HepG2 (cell line): ENCODE measurements at regions not wholly inside any gene's neighbourhood (a gene's known extent, or its start where the extent isn't known, plus 50 kb on each side); places are given as distances from the start of the nearest gene placed in this dataset.

Source experiments
- ATAC-seq: fragments of 200-7000 bp; cut with Tn5 transposase; 3 replicates; pipeline ENCODE4 v1.9.1; 2020; ENCODE audit warnings: mild to moderate bottlenecking, moderate library complexity
- BruUV-seq: library from RNA; stranded (reverse); fragments of 400-500 nt; replicated peaks from 2 replicates; lab custom pipeline; 2021; lab: Mats Ljungman, UMichigan
- CTCF ChIA-PET: fragments of 300-600 bp; formaldehyde crosslinking; extraction: SDS; loops from one replicate; lab custom pipeline; 2021; ENCODE audit warnings: low total read pairs, inconsistent platforms, low intra/inter-chr PET ratio; lab: Yijun Ruan, JAX
- POLR2A ChIA-PET: fragments of 350-600 bp; sonication (Branson Sonifier 250); formaldehyde crosslinking; loops from one replicate; lab custom pipeline; 2020; ENCODE audit warnings: antibody characterized with exemption, inconsistent platforms; lab: Yijun Ruan, JAX
- DNase-seq: peaks from one replicate; pipeline ENCODE4 v3.0.0-alpha.2; 2015; ENCODE audit warnings: low spot score
- FAIRE-seq: peaks from 3 replicates; lab custom pipeline; 2011; peaks lifted over from hg19 to GRCh38; lab: Jason Lieb, UNC
- H2AFZ ChIP-seq: one replicate; pipeline ENCODE4 v1.6.1; 2011; ENCODE audit warnings: low read length, inconsistent platforms
- H3K27ac ChIP-seq: fragments of 300-600 bp; 3 replicates; pipeline ENCODE4 v1.8.0; 2011; ENCODE audit warnings: mixed run types, mild to moderate bottlenecking, mixed read lengths, low read length, inconsistent platforms; ENCODE audit not compliant: insufficient read depth; ENCODE audit errors: extremely low read length
- H3K27me3 ChIP-seq, 2 experiments: fragments of 200-600 bp in 1 of 2; 2 replicates in 1 of 2; 3 replicates in 1 of 2; pipeline versions ENCODE4 v1.6.0 to v1.8.0; 2011; ENCODE audit warnings: low read length in 2 of 2, mild to moderate bottlenecking in 2 of 2, moderate library complexity in 2 of 2, inconsistent platforms in 1 of 2; ENCODE audit not compliant: insufficient read depth in 2 of 2, control insufficient read depth in 1 of 2
- H3K36me3 ChIP-seq, 2 experiments: fragments of 200-600 bp in 1 of 2; replicated peaks in 1 of 2; 2 replicates in 1 of 2; 3 replicates in 1 of 2; pipeline versions ENCODE4 v1.5.1 to v1.8.0; 2011; ENCODE audit warnings: low read length in 2 of 2, inconsistent platforms in 1 of 2; ENCODE audit not compliant: insufficient read depth in 2 of 2, control insufficient read depth in 1 of 2
- H3K4me1 ChIP-seq: 2 replicates; pipeline ENCODE4 v1.5.1; 2012; ENCODE audit warnings: low read length, inconsistent platforms; ENCODE audit not compliant: insufficient read depth
- H3K4me2 ChIP-seq: 2 replicates; pipeline ENCODE4 v1.6.0; 2011; ENCODE audit warnings: low read depth, low read length, inconsistent platforms
- H3K4me3 ChIP-seq, 3 experiments: fragments of 200-600 bp in 1 of 3; sonication (generic), shearing (Covaris generic) in 1 of 3; replicated peaks in 1 of 3; 2 replicates each; pipeline ENCODE4 v1.5.1; 2011 to 2016; ENCODE audit warnings: low read length in 3 of 3, inconsistent platforms in 2 of 3, low read depth in 2 of 3, mild to moderate bottlenecking in 2 of 3, control low read depth in 1 of 3, mixed read lengths in 1 of 3; ENCODE audit not compliant: insufficient read depth in 1 of 3
- H3K79me2 ChIP-seq: one replicate; pipeline ENCODE4 v1.6.1; 2011; ENCODE audit warnings: low read length, inconsistent platforms; ENCODE audit not compliant: insufficient read depth
- H3K9ac ChIP-seq: 2 replicates; pipeline ENCODE4 v1.6.0; 2011; ENCODE audit warnings: mild to moderate bottlenecking, low read depth, low read length, inconsistent platforms; ENCODE audit not compliant: insufficient read depth
- H3K9me3 ChIP-seq: 2 replicates; pipeline ENCODE4 v1.5.1; 2012; ENCODE audit warnings: mild to moderate bottlenecking, low read length
- H4K20me1 ChIP-seq: 2 replicates; pipeline ENCODE4 v1.6.0; 2011; ENCODE audit warnings: inconsistent platforms, mild to moderate bottlenecking, low read length, moderate library complexity; ENCODE audit not compliant: insufficient read depth
- SNAPC2 ChIP-seq: sonication (generic); formaldehyde crosslinking; IDR thresholded peaks from 2 replicates; pipeline ENCODE4 v1.8.1; 2022; ENCODE audit warnings: mild to moderate bottlenecking, missing genetic modification reagents
- TAF15 ChIP-seq: fragments of 200-400 bp; formaldehyde crosslinking; IDR thresholded peaks from one replicate; pipeline ENCODE4 v1.6.1; 2018; ENCODE audit warnings: mild to moderate bottlenecking, low read depth, low read length; ENCODE audit not compliant: poor library complexity, severe bottlenecking
- TBX3 ChIP-seq: fragments of 450-650 bp; IDR thresholded peaks from 2 replicates; pipeline ENCODE4 v1.6.1; 2017; ENCODE audit warnings: antibody characterized with exemption, mild to moderate bottlenecking, inconsistent platforms, borderline replicate concordance
- USF2 ChIP-seq, 2 experiments: sonication (generic) in 1 of 2; formaldehyde crosslinking in 1 of 2; IDR thresholded peaks; 2 replicates each; pipeline versions ENCODE4 v1.5.1 to v1.6.1; 2011 to 2020; ENCODE audit warnings: borderline replicate concordance in 1 of 2, low read depth in 1 of 2, low read length in 1 of 2, mild to moderate bottlenecking in 1 of 2, missing genetic modification reagents in 1 of 2, moderate library complexity in 1 of 2
- ZFP36 ChIP-seq: fragments of 150-350 bp; IDR thresholded peaks from 2 replicates; pipeline ENCODE4 v1.6.1; 2018; ENCODE audit warnings: borderline replicate concordance, low read length, low read depth; ENCODE audit not compliant: partially characterized antibody
- ZNF275 ChIP-seq: sonication (generic); formaldehyde crosslinking; IDR thresholded peaks from 2 replicates; pipeline ENCODE4 v1.8.0; 2022; ENCODE audit warnings: missing genetic modification reagents, mild to moderate bottlenecking, inconsistent platforms, borderline replicate concordance
- ZNF709 ChIP-seq: sonication (generic); formaldehyde crosslinking; IDR thresholded peaks from 2 replicates; pipeline ENCODE4 v1.5.0; 2020; ENCODE audit warnings: mild to moderate bottlenecking, missing genetic modification reagents
- WGBS: methylation state at CpG from one replicate; pipeline ENCODE4 v1.1.6; 2017; ENCODE audit warnings: low lambda C conversion rate; 5-methylcytosine and 5-hydroxymethylcytosine counted together
- in situ Hi-C: cut with HindIII; loops from 2 replicates; pipeline ENCODE4 v1.10.0; 2017; ENCODE audit warnings: low pct_unique_long_range_greater_than_20kb; ENCODE audit not compliant: extremely low pct_ligation_motif_present
- intact Hi-C: fragments of 100-400 bp; cut with micrococcal nuclease; formaldehyde crosslinking; loops from one replicate; pipeline ENCODE4 v1.10.0; 2022; ENCODE audit not compliant: unreplicated experiment
- TF ChIP-seq, protein P1 (sequence below): sonication (generic); formaldehyde crosslinking; IDR thresholded peaks from 2 replicates; pipeline ENCODE4 v1.4.0; 2020; ENCODE audit warnings: missing genetic modification reagents, borderline replicate concordance
- TF ChIP-seq, protein P2 (sequence below): sonication (generic); formaldehyde crosslinking; IDR thresholded peaks from 2 replicates; pipeline ENCODE4 v1.4.0; 2020; ENCODE audit warnings: mild to moderate bottlenecking, missing genetic modification reagents, borderline replicate concordance

DNA sequence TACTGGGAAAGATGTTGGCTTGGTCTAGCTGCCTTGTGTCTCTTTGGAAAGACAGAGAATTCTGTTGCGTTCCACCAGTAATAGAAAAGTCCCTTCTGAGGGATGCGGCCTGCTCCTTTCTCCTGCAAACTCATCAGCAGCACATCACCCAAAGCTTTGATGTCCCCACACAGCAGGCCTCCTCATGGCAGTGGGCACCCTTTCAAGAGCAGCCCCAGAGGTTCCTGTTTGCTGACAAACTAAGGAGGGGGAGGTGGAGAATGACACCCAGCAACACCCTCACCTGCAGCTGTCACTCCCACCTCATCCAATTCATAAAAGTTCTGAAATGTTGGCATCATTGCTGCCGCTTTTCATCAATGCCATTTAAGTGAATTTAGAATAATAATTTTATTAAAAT is 556.6 kb downstream of the BCL11A start (continued):
- TF ChIP-seq USF2 (IDR thresholded peaks at IDR 0.05; ENCODE audit: low read depth, low read length) (no peak), USF2 (CRISPR knock-in tag; IDR thresholded peaks at IDR 0.05; ENCODE audit: borderline replicate concordance) (no peak)

DNA sequence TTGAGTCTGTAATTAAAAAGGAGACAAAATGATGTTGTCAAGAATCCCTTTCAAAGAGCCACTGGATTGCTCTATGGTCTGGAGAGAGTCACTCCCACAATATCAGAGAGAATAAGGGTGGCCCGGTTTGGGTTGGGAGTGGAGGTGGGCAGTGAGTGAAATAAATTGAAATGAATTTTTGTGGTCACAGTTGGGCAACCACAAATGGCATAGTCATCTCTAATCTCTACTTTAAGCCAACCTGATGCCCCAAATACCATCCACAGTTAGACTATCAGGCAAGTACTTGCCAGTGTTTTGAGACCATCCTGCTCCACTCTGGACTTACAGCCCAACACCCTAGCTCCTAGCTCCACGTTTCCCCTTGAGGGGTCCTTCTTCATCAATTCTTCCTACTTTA is 559.7 kb downstream of the BCL11A start:
- in situ Hi-C loops (no loop called here), intact Hi-C loops (no loop called here)
- BruUV-seq, result no TSS peak
- H3K9me3 ChIP-seq, result no peaks in the 10 kb centered on the region
- no peak for DNase-seq
- no peaks in the 10 kb centered on the region for H3K27me3 ChIP-seq
- no peak for ATAC-seq
- 13% methylated on average over 2 of the region's 2 CpGs for WGBS
- H3K9ac ChIP-seq, result no peak overlapping the region
- no peak overlapping the region for H3K27ac ChIP-seq
- no peak overlapping the region for H2AFZ ChIP-seq
- H3K4me1 ChIP-seq, result no peaks in the 10 kb centered on the region
- CTCF ChIA-PET, result no interaction called here
- FAIRE-seq, result no peak
- POLR2A ChIA-PET, result no interaction called here
- no peak overlapping the region for H3K4me3 ChIP-seq
- no peaks in the 10 kb centered on the region for H3K36me3 ChIP-seq
- H4K20me1 ChIP-seq, result no peaks in the 10 kb centered on the region
- H3K4me2 ChIP-seq, result no peak overlapping the region
- H3K79me2 ChIP-seq, result no peaks in the 10 kb centered on the region
- TF ChIP-seq ZNF275 (CRISPR knock-in tag) (no peak), ZNF709 (CRISPR knock-in tag) (no peak), ZFP36 (no peak), SNAPC2 (no peak), TAF15 (no peak), TBX3 (no peak)
- TF ChIP-seq, protein P1, sequence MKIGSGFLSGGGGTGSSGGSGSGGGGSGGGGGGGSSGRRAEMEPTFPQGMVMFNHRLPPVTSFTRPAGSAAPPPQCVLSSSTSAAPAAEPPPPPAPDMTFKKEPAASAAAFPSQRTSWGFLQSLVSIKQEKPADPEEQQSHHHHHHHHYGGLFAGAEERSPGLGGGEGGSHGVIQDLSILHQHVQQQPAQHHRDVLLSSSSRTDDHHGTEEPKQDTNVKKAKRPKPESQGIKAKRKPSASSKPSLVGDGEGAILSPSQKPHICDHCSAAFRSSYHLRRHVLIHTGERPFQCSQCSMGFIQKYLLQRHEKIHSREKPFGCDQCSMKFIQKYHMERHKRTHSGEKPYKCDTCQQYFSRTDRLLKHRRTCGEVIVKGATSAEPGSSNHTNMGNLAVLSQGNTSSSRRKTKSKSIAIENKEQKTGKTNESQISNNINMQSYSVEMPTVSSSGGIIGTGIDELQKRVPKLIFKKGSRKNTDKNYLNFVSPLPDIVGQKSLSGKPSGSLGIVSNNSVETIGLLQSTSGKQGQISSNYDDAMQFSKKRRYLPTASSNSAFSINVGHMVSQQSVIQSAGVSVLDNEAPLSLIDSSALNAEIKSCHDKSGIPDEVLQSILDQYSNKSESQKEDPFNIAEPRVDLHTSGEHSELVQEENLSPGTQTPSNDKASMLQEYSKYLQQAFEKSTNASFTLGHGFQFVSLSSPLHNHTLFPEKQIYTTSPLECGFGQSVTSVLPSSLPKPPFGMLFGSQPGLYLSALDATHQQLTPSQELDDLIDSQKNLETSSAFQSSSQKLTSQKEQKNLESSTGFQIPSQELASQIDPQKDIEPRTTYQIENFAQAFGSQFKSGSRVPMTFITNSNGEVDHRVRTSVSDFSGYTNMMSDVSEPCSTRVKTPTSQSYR (CRISPR knock-in tag), result no peak
- TF ChIP-seq, protein P2, sequence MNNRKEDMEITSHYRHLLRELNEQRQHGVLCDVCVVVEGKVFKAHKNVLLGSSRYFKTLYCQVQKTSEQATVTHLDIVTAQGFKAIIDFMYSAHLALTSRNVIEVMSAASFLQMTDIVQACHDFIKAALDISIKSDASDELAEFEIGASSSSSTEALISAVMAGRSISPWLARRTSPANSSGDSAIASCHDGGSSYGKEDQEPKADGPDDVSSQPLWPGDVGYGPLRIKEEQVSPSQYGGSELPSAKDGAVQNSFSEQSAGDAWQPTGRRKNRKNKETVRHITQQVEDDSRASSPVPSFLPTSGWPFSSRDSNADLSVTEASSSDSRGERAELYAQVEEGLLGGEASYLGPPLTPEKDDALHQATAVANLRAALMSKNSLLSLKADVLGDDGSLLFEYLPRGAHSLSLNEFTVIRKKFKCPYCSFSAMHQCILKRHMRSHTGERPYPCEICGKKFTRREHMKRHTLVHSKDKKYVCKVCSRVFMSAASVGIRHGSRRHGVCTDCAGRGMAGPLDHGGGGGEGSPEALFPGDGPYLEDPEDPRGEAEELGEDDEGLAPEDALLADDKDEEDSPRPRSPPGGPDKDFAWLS (CRISPR knock-in tag), result no peak
